Right renal cortex interstitium (tissue), 3 donors: ENCODE measurements at regions not wholly inside any gene's neighbourhood (a gene's known extent, or its start where the extent isn't known, plus 50 kb on each side); places are given as distances from the start of the nearest gene placed in this dataset.
"Not testable (repeated sequence)": the region's sequence is repeated elsewhere in the genome, so short reads cannot be mapped to it uniquely, and the experiment has no call there.

Experiments
- DNase-seq, 3 donors: peaks; one replicate each; pipeline ENCODE4 v3.0.0-alpha.2; 2013; ENCODE audit warnings: low read depth in 3 of 3, low spot score in 2 of 3

DNA sequence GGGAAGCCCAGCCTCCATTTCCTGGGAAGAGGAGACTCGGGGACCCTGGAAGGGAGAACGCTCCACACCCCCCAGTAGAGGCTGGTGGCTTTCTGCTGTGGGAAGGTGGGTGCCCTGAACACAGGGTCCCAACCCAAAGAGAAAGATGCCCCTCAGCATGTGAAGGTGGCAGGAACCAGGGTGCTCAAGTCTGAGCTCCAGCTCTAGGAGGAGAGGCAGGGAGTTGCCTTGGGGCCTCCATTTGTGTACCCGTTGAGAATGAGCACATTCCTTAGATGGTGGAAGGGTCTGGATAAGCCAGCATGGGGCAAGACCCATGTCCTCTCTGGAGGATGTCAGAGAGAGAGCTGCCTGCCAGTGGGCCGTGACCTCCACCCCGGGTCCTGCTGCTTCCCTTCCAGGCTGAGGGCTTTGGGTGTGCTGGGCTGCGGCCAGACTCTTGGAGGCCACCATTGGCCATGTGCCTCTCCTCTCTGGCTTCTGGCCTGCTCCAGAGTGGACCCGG is 212.4 kb downstream of the TBC1D2B start:
- no peak for DNase-seq

DNA sequence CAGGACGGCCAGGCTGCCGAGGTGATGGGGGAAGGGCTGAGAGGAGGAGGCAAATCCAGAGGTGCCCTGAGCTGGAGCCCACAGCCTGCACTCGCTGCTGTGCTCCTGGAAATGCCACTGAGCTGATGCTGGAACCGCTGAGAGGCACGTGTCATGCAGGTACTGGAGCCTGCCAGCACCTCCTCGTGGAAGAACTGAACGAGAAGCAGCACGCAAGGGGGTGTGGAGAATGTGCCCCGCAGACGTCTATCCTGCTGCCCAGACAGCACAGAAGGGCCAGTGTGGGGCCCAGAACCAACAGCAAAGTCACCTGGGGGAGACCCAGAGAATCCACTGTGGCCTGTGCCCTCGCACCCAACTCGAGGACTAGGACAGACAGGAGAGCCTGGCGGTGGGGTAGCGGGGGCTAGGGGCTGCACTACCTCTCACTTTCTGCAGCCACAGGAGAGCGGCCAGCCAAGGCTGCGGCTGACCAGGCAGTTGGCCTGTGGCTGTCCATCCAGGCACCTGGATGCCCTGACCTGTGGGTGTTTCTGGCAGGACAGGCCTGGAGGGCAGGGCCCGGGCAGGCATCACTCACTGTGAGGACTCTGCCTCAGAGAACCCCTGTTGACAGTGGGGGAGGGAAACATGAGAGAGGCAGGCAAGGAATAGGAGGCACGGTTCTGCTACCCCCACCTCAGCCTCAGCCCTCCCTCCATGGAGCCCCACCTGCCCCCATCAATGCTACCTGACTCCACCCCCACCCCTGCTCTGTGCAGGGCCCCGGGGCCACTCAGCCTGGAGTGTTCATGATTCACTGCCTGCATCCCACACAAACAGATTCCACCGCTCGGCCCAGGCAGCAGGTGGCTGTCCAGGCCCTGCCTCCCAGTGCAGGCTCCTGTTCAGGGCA is 213.1 kb downstream of the TBC1D2B start:
- no peak for DNase-seq

DNA sequence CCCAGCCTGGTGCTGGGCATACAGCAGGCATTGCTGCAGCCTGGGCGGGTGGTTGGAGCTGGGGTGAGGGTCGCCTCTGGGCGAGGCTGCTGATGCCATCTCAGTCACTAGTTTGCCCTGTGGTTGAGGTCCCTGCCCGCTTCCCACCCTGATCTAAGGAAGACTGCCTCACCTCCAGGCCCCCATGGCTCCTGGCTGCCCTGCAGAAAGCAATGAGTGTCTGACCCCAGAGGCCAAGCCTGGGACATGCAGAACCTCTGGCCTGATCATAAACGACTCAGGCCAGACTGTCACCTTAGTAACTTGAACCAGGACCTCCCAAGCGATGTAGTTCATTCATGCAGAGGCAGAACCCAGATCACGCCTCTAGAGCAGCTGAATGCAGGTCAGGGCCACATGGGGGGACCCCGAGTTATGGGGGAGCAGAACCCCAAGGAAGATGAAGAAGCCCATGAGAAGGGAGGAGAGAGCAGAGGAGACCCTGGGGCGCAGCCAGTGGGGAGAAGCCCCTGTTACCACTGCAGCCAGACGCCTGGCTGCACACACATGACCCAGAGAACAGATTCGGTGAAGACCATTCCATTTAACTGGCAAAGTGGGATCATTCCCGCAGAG is 213.9 kb downstream of the TBC1D2B start:
- DNase-seq = no peak

DNA sequence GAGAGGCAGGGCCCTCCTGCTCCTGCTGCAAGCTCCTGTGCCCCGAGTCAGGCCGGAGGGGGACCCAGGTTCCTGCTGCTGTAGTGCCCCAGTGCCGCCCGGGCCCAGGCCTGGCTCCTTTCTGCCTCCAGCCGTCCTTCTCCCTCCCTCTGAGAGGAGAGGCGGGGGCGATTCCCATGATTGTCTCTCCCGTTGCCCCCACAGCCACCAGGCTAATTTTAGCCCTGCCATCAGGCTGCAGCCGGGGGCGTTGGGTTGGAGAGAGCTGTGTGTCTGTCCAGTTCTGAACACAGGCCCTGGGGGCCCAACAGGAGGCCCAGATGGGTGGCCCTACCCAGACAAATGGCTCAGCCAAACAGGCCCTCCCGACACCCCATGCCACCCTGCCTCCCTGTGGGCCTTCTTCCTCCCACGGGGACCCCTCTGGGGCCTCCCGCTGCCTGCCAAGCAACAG is 214.8 kb downstream of the TBC1D2B start:
- no peak for DNase-seq

DNA sequence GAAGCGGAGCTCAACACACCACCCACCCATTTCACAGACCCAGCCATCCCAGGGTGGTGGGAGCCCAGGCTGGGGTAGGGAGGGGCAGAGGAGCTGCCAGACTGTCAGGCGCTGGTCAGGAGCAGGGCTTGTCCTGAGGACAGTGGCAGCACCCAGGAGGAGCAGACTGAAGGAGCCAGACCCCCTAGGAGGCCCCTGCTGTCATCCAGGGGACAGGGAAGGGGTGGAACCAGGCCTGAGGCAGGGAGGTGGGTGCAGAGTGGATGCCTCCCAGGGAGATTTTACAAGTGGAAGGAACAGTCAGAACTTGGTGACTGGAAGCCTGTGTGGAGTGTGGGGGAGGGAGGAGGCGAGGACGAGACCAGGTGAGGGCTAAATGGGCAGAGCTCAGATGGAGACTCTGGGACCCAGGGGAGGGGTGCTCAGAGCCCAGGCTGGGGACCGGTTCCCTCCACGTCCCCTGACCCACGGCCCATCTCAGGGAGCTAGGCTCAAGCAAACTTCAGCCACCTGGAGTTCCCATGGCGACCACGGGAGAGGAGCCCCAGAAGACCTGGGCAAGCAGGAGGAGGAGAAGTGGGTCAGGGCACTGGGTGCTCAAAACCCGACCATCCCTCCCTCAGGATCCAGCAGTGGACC is 215.4 kb downstream of the TBC1D2B start:
- DNase-seq = not testable (repeated sequence)

DNA sequence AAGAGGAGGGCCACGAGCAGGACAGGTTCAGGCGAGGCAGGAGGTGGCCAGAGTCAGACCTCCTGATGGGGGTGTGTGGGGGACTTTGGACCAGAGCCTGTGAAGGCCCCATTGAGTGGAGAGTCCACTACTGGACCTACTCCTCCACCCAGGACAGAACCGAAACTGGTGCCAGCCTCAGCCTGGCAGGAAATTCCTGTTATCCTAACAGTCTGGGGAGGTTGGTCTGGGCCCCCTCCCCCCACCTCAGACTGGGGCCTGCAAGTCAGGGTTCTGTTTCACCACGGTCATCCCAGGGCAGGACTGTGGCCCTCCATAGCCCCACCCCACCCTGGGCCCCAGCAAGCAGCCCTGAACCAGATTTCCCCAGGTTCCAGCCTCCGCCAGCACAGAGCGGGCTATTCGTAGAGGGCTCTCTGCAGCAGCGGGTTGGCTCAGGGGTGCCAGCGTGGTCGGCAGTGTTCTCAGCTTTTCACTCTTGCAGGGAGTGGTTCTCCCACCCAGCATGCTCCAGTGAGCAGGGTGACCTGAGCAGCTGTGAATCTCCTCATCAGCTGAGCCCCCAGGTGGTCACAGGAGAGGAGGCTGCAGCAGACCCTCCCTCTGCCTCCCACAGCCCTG is 217.3 kb downstream of the TBC1D2B start:
- no peak for DNase-seq

DNA sequence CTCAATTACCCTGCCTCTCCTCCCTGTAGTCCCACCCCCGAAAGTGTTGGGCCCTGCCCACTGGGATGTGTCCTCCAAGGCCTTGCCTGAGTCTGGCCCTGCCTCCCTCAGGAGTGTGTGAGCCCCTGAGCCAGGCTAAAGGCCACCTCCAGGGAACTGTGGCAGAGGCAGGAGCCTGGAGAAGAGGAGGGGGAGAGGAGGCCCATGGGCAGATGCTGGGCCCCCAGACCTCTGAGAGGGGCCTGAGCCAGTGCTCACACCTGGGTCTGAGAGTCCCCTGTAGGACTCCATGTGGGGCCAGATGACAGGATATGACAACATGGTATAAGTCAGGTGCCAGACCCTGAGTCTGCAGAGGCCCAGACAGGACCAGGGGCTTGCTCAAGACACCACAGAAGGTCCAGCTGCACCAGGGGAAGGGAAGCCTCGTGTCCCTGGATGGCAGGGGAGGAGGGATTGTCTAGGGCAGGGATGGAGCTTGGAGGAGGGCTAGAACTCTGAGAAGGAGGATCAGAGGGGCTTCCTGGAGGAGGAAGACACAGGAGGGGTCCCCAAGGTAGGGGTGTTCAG is 217.9 kb downstream of the TBC1D2B start:
- DNase-seq = no peak

DNA sequence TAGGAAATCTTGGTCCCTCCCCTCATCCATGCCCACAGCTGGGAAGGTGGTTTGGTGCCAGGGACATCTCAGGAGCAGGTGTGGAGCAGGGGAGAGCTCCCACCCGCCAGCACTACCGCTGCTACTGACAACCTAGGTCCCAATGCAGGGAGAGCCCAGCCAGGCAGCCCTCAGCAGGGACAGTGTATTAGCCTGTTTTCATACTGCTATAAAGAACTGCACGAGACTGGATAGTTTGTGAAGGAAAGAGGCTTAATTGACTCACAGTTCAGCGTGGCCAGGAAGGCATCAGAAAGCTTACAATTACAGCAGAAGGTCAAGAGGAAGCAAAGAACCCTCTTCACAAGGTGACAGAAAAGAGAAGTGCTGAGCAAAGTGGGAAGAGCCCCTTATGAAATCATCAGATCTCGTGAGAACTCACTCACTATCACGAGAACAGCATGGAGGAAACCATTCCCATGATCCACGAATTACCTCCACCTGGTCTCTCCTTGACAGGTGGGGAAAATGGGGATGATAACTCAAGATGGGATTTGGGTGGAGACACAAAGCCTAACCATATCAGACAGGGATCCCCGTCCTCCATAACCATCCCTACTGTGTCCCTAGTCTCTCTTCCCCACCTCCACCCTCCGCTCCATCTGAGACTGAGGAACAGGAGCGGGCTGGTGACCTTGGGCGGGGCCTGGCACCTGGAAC is 218.6 kb downstream of the TBC1D2B start:
- DNase-seq = no peak

DNA sequence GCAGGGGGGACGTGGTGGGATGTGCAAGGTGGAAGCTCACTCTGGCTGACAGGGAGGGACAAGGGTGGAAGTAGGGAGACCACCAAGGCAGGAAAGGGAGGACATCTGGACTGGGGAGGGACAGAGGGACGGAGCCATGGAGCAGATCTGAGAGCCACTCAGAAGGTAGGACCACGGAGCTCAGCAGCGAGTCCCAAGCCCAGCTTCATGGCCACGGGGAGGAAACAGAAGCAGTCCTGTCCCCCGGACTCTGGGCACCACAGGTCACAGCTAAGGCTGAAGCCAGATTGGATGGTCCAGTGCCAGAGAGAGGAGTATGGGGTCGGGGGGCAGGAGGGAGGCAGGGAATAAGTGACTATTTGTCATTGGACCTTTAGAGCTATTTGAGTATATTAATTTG is 220.1 kb downstream of the TBC1D2B start:
- DNase-seq = no peak

DNA sequence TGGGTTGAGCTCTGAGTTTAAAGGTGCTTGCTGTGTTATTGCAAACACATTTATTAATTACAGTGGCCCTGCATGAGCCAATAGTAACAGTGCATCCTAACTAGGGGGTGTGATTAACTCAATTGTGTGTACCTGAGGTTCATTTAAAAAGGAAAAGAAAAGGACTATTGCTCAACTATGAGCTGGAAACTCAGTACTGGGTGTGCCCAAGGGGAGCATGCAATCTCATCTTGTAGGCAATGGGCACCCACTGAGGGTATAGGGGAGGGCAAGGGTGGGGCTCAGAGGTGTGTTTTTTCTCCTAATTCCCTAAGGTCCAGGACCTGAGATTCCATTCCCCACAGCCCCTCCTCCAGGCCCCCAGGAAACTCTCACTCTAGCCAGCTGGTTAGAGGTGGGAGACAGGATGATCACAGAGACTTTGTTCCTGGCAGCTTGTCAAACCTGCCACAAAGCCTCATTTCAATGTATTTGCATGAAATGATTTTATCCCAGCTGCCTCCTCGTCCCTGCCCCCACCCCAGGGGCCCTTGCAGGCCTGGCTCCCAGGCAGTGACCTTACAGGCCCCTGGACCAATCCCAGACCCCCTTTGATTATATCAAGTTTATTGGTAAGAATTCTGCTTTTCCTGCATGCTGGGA is 220.7 kb downstream of the TBC1D2B start:
- DNase-seq = no peak

DNA sequence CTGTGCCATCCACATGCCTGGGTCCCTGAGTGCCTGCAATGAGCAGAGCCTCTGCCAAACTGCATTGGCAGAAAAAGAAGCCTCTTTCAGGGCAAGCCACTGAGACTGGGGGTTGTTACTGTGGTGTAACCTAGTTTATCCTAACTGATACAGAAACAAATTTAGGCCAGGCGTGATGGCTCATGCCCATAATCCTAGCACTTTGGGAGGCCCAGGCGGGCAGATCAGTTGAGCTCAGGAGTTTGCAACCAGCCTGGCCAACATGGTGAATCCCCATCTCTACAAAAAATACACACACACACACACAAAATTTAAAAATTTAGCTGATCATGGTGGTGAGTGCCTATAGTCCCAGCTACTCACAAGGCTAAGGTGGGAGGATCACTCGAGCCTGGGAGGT is 221.6 kb downstream of the TBC1D2B start:
- no peak for DNase-seq

DNA sequence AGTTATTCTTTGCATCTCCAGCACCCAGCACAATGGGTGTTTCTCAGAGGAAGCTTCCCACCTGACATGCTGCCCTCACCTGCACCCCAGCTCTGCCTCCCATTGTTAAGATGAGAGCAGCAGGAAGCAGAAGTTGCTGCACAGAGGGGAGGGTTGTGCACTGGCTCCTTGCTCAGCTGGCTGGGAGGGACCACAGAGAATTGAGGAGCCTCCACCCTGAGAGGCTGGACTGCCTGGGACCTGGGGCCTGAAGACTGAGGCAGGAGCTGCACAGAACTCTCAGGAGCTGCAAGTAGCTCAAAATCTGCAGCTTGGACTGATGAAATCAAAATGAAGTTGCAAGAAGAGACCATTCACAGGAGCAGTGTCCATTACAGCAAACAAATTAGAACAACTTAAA is 222.3 kb upstream of the LINGO1 start:
- no peak for DNase-seq

DNA sequence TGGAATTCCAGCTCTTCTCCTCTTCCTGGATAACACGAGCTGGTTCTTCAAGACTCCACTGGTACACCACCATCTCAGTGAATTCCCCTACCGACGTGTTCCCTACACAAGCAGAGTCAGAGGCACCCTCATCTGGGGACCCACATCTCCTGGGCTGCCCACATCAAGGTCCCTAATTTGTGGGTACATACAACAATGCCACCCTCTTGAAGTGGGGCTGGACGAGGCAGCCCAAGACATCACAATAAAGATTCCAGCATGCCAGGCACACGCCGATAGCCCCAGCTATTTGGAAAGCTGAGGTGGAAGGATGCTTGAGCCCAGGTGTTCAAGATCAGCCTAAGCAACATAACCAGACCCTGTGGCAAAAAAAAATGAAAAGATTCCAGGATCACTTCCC is 221.2 kb upstream of the LINGO1 start:
- DNase-seq = no peak

DNA sequence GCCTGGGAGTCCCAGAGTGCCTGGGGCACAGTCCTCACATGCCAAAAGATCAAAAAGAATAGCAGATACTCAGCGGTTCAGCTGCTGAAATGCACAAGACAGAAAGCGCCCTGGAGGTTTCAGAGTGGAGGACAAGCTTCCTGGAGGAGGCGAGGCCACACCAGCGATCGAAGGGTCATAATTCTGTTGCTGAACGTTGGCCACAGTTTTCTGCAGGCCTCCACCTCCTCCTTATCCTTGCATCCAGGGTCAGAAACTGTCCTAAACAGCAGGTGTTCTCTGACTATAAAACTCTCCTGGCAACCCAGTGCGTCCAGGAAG is 220.3 kb upstream of the LINGO1 start:
- DNase-seq = no peak

DNA sequence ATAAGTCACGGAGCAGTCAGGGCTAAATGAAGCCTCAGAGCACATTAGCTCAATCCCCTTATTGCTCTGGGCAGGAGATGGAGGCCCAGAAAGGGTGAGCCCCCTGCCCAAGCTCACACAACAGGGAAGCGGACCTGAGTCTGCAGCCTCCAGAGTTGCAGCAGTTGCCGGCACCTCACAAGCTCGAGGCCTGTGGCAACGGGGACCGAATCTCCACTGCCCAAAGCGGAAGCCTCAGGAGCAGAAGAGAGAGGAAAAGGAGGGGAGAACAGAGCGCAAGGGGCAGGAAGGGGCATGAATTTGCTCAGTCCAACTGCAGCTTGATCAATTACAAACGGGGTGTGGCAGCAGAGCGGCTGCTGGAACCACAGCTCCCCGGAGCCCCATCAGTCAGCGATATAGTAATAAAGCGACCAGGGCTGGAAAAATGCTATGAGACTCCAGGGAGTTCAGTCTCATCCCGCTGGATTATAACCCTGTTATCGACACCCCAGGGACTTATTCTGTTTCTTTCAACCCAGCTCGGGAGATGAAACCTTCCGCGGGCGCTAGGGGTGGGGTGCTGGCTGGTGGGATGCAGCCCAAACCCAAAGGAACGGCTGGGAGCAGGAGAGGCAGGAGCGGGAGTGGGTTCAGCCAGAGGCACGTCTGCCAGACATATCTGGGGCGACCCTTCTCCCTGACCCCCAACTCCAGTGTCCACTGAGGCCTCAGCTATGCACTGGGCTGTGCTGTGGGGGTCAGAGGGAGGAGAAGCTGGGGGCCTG is 219.7 kb upstream of the LINGO1 start:
- DNase-seq = no peak

DNA sequence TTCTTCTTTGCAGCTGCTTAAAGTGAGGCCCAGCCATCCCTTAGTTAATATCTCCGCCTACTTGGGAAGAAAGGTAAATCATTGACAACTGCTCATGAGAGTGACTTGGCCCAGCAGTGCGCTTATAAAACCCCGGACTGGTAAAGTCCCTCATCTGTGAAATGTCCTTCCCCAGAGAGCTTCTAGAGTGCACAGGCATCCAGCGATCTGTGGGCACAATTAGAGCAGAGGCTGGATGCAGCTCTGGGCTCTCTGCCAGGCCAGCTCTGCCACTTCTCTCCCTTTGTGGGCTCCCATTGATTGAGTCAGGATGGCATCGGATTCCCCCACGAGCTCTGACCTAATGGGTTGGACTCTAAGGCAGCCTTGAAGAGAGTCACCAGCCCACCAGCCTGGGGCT is 219.0 kb upstream of the LINGO1 start:
- peak in 1 of 3 donors; percentile 65 for DNase-seq

DNA sequence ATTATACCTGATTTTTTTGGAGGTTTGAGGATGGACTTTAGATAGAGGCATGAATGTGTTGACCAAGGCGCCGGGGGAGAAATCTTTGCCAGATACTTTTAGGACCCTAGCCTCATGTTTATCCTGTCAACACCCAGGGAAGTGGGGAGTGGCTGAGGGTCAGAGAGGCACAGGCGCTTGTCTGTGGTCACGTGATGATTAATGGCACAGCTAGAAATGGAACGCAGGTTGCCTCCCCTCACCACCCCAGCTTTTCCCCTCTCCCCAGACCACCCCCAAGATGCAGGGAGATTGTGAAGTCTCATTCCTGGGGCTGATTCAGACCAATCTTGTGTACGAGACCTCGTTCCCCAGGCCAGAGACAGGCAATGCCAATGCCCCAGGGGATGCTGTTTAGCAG is 218.4 kb upstream of the LINGO1 start:
- no peak for DNase-seq

DNA sequence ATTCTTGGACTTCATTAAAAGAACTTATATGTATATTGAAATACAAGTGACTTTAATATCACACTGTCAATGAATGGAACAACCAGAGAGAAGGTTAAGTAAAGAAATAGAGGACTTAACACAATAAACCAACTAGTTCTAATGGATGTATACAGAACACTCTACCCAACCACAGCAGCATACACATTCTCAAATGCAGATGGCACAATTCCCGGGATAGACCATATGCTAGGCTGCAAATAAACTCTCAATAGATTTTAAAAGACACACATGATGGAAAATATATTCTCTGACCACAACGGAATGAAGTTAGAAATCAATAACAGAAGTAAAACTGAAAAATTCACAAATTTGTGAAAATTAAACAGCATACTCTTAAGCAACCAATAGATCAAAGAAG is 214.3 kb upstream of the LINGO1 start:
- no peak for DNase-seq

DNA sequence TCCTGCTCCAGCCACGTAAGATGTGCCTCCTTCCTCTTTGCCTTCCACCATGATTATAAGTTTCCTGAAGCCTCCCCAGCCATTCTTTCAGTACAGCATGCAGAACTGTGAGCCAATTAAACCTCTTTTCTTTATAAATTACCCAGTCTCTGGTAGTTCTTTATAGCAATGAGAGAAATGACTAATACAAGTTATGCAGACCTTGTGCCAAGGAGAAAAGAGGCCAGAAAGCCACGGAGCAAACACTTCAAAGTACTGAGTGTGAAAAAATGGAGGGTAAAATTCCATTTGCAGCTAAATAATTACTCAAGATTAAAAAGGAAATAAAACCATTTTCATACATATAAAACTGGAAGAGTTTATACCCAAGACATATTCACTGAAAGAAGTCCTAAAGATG is 213.6 kb upstream of the LINGO1 start:
- DNase-seq = no peak
